HG02759 (cell line): ENCODE measurements at regions not wholly inside any gene's neighbourhood (a gene's known extent, or its start where the extent isn't known, plus 50 kb on each side); places are given as distances from the start of the nearest gene placed in this dataset.
"Not testable (repeated sequence)": the region's sequence is repeated elsewhere in the genome, so short reads cannot be mapped to it uniquely, and the experiment has no call there.

Source experiments
- ATAC-seq: cut with Tn5 transposase; IDR thresholded peaks from one replicate; pipeline ENCODE4 v1.9.1; 2021; ENCODE audit warnings: mild to moderate bottlenecking, moderate library complexity; ENCODE audit not compliant: unreplicated experiment

DNA sequence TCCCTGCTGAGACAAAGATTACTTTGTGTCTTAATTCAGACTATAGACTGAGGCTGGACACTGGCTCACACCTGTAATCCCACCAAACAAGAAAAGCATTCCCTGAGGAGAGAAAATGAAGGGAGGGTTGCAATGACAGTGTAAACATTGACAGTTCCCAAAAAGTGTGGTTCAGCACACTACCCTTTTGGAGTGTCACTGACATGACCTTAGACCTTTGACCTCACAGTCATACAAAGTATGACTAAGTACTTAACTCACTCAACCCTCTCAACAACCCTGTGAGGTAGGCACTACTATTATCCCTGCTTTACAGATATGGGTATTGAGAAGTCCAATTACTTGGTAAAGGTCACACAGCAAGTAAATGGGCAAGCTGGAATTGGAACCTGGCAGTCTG lies 341.7 kb downstream of the LRRC3B start:
- no peak for ATAC-seq

DNA sequence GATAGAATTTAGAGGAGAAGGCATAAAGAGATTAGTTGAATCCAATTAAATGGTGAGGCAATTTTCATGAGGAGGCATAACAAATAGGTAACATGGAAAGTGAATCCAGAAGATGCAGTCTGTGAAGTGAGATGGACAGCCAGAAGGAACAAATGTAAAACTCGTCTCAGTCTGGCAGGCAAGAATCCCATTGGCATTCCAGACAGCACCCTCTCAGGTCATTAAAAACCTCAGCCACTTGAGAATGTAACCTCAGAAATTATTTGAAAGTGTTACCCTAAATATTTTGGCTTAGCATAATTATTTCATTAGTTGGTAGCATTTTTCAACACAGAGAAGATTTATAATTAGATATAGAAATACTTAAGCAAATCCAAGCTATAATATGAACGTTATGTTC lies 342.3 kb downstream of the LRRC3B start:
- no peak for ATAC-seq

DNA sequence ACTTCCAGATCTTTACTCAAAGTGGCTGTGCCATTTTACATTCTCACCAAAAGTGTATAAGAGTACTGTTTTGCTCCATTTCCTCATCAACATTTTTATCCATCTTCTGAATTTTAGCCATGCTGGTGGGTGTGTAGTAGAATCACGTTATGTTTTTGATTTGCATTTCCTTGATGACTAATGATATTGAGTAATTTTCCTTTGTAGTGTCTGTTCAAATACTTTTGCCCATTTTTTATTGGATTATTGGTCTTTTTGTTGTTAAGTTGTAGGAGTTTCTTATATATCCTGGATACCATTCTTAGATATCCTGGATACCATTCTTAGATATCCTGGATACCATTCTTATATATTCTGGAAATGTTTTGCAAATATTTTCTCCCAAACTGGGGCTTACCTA lies 344.9 kb downstream of the LRRC3B start:
- no peak for ATAC-seq

DNA sequence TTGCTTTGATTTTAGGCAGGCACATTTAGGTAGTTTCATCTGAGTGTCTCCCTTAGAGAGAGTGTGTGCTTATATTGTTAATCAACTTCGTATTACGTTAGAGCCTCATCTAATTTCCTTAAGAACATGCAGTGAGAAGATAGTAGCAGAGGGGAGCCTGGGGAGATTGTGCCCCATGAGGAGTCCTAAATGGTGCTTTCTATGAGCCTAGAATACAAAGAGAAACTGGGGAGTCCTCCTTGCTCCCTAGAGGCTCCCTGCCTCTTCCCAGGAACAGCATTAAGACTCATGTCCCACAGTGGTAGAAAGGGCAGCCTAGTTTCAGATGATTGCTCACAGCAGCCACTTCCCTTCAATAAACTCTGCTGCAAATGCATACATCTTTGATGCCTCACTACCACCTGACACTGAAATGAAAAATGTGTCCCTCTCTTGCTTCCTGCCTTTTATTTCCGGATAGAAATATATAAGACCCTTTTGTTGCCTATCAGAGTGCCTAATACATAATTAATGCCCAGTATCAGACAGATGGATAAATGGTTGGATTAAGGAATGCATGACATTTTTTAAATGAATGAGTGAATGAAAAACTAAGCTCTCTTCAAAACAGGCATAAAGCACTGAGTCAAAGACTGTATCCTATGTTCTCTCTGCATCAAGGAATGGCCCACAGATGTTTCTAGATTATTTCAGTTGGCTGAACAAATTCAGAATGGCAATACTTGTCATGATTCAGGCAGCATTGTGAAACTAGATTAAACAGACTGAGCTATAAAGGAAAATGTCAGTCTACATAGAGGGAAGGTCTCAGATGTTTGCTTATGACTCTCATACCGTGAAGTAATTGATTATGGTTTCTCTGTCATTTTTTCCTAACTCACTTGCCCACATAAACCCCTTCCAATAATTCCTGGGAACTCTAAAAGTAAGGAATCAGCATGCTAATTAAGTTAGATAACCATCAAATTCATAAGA lies 362.1 kb downstream of the LRRC3B start:
- ATAC-seq: no peak

DNA sequence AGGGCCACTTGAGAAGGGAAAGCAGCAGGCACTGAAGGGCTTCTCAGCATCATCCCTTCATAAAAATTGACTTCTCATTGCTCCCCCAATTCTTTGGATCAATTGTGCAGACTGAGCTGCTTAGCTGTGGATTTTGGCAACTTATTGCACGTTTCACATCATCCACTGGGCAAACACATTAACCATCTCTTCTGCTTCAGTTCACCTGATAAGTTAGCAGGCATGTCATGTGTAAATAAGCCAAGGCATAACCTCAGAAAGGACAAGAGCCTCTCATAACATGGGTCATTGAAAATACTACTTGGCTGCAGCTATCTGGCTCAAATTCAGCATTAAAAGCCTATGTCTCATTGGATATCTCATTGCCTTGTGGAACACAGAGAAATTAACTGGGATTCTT lies 366.5 kb downstream of the LRRC3B start:
- no peak for ATAC-seq

DNA sequence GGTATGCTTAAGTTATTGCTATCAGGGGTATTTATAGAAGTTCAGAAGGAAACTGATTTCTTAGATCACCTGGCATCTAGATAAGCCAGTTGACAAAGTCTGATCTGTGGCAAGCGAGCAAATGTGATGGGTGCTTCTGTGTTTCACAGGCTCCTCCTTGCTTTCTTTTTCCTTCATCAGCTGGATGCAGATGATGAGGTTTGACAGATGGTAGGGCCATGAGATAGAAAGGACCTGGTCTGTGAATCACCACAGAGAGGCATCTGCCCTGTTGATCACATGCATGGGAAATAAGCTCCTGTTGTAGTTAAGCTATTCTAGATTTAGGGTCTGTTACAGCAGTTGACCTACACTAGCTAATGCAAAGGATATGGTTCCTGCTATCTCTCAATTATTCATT lies 372.0 kb downstream of the NEK10 start:
- ATAC-seq: no peak

DNA sequence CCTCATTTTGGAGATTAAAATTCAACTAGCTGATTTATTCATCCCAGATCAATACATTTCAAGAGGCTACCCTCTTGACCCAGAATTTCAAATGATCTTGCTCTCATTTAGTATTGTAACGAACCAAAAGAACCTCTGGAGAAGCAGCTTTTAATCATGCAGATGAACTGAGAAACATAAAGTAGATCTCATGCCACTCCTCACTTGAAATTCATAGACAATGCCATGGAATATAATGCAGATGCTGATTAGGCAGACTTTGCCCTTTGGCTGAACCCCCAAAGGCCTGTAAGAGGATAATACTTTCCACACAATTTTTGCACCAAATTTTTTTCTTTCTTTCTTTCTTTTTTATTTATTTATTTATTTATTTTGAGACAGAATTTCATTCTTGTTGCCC lies 358.3 kb downstream of the NEK10 start:
- ATAC-seq: no peak

DNA sequence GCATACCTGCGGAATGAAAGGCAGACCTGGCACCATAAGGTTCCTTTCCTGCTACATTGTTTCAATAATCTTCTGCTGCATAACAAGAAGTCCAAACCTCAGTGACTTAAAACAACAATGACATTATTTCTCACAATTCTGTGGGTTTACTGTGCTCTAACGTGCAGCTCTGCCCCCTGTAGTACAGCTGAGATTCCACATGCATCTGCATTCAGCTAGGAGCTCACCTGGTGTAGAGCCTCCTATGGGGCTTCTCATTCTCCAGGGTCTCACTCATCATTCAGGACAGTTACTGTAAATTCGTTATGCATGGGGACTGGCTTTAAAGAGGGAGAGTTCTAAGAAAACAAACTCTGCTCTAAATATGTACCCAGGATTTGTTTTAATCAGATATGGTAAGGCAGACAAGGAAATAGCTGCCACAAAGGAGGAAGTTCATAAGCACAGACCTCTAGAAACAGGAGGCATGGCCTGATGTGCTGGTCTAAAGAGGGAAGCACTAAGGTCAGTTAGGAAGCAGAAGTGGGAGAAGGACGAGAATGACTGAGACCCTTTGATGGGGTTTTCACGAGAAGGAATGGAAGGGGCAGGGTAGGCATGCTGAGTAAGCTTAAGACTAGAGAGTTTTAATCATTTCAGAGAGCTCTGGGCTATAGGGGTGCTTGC lies 347.0 kb downstream of the NEK10 start:
- ATAC-seq: no peak

DNA sequence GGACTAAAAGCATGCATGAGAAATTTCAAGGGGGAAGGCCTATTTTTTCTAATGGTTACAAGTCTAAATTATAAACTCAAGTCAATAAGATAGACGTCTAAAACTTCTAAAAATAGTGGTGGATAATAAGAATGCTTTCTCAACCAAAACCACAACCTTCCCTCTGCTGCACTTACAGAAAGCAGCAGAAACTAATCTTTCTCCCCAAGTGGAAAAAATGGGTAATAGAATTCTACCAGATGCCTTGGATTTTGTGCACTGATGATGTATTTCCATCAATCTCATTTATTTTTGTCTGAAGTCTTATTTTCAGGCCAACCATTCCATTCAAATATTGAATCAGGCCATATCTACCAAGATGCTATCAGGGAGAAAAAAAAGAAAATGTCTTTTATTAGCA lies 344.7 kb downstream of the NEK10 start:
- ATAC-seq: no peak

DNA sequence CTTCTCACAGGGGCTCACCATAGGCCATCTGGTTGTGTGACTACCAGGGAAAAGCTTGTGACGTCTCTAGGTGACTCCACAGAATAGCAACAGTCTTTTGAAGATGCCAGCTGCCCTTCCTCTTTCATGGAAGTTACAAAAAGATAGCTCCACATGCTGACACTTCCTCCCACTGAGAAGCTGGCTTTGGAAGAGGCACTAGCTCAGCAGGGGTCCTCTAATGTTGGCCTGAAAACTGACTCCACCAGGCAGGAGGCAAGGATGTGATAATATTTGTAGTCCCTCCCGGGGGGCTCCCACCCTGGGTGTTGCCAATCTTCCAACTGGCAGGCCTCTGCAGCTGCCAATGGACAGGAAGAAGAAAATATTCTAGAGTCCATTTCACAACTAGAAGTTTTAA lies 343.5 kb downstream of the NEK10 start:
- no peak for ATAC-seq

DNA sequence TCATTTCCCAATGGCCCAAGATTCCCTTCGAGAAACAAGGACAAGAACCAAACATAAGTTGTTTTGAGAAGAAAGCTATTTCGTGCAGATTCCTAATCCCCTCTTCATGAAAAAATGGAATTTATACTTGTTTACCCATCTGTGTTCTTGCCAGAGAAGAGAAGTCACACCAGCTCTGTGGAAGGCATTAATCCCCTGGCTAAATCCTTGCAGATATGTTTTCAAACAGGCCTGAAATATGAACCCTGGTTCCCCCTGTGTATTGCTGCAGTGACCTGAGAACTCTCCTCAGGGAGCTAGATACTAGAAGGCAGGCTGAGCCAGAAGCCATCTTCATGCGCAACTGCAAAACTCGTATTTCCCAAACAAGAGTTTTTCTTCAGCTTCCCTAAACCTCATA lies 337.7 kb downstream of the NEK10 start:
- no peak for ATAC-seq

DNA sequence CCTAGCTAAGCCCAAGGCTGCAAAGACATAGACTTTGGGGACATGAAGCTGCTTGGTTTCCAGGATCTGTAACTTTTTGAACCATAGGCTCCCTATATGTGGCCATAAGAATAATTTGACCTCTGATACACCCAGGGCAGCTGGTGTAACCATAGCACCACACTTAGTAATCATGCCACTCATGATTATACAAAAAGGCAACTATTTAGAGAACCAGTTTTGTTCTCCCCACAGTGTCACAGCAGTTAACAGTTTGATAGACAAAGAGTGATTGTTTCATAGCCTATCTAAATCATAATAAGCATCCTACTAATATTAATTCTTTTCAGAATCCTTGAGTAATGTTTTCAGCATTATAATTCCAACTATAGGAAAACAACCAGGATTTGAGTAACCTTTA lies 334.9 kb downstream of the NEK10 start:
- no peak for ATAC-seq

DNA sequence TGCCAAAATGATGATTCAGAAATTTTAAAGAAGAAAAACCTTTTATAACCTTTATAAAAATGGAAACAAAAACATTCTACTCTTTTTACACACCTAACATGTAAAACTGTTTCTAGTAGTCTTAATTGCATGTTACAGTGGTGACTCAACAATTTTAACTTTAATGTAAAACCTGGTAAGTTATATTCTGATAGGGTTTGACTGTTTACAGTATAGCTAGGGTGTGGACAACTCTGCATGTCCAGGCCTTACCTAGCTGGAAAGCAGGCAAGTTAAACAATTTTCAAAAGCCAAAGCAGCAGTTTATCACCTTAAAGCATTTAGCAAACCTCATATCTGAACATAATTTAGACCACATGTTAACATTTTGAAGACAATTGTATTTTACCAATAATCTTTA lies 328.5 kb downstream of the NEK10 start:
- no peak for ATAC-seq

DNA sequence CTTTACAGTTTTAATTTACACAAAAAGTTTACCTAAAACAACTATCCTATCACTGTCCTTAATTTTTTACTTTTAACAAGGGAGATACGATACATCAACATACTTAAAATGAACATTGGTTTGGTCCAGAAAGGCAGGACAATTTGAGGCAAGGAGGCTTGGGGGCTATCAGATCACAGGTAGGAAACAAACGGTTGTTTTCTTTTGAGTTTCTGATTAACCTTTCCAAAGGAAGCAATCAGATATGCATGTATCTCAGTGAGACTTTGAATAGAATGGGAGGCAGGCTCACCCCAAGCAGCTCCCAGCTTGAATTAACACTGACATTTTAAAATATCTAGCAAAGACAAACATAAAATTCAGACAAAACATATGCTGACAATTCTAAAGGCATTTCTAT lies 326.6 kb downstream of the NEK10 start:
- ATAC-seq: not testable (repeated sequence)

DNA sequence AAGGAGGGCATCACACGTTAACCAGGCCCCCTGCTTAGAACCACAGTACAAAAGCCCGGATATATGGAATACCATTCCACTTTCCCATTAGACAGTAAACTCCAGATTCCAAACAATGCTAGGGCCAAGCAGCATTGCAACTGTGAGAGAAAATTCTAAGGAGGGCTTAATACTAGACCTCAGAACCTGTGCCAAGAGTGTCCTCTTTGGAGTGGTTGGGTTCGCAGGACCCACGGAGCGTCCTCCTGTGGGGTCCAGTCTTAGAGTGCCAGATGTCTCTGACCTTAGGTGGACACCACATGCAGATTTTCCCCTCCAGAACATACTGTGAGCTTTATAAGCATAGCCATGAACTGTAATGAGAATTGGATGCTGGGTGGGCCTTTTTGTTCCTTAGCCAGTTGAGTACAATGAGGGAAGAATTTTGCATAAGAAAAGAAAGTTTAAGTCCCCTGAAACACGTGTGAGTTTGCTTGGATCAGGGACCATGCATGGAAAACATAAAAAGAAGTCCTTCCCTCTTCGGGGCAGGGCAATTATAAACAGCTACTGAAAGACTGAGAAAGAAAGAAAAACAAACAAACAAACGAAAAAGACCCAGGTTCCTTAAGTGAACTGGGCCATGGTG lies 325.7 kb downstream of the NEK10 start:
- no peak for ATAC-seq

DNA sequence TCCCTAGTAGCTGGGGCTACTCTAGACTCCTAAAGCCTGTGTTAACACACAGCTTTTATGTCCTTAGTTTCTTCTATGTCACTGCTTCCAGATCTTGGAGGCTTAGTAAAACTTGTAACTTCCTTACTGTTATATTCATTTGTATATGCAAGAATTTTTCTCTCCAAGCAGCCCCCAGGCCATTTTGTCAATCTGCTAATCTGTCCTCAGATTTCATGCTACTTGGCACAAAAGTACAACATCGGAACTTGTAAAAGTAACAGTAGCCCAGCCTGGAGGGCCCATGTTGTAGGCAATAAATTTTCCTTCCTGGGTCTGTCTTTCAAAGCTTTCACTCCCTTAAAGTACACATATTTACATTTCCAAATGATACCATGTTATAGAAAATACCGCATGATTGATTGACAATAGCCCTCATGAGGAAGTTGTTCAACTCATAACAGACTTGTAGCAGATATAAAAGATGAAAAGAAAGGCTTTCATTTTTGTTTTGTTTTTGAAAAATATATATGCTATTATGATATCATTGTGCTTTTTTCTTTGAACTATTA lies 324.2 kb downstream of the NEK10 start:
- no peak for ATAC-seq

DNA sequence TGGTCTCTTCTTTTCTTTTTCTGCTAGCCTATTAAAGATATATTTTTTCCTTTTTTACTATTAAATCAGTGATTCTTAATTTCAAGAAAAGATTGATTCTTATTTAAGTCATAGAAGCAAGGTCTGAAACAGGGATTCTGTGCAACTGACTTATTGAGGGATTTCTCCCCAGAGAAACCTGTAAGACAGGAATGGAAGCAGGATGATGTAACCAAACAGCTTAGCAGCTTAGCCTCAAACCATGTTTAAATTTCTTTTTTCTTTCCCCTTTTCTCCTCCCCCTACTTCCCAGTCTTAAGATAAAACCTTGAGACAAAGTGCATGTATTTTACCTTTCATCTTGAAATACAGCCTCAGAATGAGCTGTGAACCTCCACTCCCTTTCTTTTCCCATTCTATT lies 322.8 kb downstream of the NEK10 start:
- no peak for ATAC-seq

DNA sequence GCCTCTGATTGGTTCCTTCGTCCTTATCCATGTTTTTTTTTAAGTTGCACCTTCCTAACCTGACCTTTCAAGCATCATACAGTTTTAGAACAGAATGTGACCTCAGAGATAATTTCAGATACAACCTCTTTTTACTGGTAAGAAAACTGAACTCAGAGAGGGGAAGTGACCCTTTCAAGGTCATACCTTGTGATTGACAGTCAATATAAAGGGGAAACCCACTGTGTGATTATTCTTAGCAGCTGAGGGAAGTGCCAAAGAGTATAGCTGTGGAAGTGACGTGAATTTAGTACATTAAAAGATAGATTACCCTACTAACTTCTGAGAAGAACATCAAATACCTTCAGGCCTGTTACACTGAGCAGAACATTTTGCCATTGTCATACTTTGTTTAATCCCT lies 319.4 kb downstream of the NEK10 start:
- ATAC-seq: no peak

DNA sequence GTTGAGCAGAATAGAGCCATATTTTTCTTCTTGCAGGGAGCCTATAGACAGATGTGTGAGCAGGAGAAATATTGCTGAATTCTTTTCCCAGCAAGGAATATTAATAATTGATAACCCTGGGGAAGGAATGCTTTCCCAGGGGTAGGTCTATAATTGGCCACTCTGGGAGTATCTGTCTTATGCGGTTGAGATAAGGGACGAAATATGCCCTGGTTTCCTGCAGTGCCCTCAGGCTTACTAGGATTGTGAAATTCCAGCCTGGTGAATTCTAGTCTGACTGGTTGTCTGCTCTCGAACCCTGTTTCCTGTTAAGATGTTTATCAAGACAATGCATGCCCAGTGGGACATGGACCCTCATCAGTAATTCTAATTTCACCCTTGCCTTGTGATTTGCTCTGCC lies 317.7 kb downstream of the NEK10 start:
- ATAC-seq: not testable (repeated sequence)

DNA sequence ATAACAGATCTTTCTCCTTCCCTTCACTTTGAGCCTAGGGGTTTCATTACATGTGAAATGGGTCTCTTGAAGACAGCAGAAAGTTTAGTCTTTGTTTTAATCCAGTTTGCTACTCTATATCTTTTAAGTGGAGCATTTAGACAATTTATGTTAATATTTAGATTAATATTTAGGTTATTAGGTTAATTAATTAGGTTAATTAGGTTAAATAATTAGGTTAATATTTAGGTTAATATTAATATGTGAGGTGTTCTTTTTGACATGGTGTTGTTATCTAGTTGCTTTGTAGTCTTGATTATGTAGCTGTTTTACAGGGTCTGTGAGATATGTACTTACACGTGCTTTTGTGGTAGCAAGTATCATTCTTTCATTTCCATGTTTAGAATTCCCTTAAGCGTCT lies 312.9 kb downstream of the NEK10 start:
- no peak for ATAC-seq

DNA sequence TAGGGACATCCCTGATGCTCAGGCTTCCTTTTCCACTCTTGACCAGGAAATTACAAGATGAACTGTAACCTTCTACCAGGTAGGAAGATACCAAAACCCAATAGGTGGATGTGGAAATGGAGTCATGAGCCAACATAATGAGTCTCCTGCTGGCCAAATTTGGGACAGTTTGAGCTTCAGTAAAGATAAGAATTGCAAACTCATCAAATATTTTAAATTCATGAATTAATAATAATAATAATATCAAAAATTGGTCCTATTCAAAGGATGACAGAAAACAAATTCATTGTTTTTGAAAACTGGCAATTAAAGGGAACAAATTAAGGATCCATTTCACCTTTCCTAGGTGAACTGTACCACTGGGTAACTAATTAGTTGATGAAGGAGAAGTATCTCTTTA lies 309.7 kb downstream of the NEK10 start:
- no peak for ATAC-seq
